ENCODE measurements at regions not wholly inside any gene's neighbourhood (a gene's known extent, or its start where the extent isn't known, plus 50 kb on each side); places are given as distances from the start of the nearest gene placed in this dataset.

DNA sequence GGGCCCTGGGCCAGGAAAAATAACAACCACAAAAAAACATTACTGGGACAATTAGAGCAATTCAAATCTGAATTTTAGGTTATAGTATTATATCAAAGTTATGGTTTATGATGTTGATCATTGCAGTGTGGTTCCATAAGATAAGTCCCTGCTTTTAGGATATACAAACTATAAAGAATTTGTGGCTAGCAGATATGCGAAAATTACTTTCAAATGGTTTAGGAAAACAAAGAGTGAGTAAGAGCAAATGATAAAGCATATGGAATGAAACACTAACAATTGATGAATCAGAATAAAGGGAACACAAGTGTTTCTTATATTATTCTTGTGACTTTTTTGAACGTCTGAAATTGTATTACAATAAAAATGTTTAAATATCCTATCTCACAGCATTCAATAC, 64.4 kb upstream of the HECTD2 start:
- Mint-ChIP-seq H3K9me3 (peaks cover 8% of the 10 kb centered on the region), H3K4me1 (no peaks in the 10 kb centered on the region), H3K4me3 (no peak overlapping the region), H3K27ac (no peak overlapping the region), H3K36me3 (no peaks in the 10 kb centered on the region), H3K27me3 (ENCODE audit: low read depth) (no peaks in the 10 kb centered on the region)
- ChIA-PET POLR2A (no interaction called here), CTCF (no interaction called here)
- ATAC-seq: no peak
- DNase-seq (ENCODE audit: low spot score): no peak
- TF ChIP-seq, protein P1, sequence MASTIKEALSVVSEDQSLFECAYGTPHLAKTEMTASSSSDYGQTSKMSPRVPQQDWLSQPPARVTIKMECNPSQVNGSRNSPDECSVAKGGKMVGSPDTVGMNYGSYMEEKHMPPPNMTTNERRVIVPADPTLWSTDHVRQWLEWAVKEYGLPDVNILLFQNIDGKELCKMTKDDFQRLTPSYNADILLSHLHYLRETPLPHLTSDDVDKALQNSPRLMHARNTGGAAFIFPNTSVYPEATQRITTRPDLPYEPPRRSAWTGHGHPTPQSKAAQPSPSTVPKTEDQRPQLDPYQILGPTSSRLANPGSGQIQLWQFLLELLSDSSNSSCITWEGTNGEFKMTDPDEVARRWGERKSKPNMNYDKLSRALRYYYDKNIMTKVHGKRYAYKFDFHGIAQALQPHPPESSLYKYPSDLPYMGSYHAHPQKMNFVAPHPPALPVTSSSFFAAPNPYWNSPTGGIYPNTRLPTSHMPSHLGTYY (CRISPR knock-in tag; IDR thresholded peaks at IDR 0.05): no peak
- TF ChIP-seq, protein P2, sequence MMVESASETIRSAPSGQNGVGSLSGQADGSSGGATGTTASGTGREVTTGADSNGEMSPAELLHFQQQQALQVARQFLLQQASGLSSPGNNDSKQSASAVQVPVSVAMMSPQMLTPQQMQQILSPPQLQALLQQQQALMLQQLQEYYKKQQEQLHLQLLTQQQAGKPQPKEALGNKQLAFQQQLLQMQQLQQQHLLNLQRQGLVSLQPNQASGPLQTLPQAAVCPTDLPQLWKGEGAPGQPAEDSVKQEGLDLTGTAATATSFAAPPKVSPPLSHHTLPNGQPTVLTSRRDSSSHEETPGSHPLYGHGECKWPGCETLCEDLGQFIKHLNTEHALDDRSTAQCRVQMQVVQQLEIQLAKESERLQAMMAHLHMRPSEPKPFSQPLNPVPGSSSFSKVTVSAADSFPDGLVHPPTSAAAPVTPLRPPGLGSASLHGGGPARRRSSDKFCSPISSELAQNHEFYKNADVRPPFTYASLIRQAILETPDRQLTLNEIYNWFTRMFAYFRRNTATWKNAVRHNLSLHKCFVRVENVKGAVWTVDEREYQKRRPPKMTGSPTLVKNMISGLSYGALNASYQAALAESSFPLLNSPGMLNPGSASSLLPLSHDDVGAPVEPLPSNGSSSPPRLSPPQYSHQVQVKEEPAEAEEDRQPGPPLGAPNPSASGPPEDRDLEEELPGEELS (CRISPR knock-in tag; IDR thresholded peaks at IDR 0.05): no peak
- TF ChIP-seq, protein P3, sequence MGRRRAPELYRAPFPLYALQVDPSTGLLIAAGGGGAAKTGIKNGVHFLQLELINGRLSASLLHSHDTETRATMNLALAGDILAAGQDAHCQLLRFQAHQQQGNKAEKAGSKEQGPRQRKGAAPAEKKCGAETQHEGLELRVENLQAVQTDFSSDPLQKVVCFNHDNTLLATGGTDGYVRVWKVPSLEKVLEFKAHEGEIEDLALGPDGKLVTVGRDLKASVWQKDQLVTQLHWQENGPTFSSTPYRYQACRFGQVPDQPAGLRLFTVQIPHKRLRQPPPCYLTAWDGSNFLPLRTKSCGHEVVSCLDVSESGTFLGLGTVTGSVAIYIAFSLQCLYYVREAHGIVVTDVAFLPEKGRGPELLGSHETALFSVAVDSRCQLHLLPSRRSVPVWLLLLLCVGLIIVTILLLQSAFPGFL (CRISPR knock-in tag; IDR thresholded peaks at IDR 0.05; ENCODE audit: borderline replicate concordance): no peak
- TF ChIP-seq MYBL2 (CRISPR knock-in tag; IDR thresholded peaks at IDR 0.05) (no peak), TCF7 (CRISPR knock-in tag; IDR thresholded peaks at IDR 0.05; ENCODE audit: low read depth) (no peak), ZNF671 (CRISPR knock-in tag; IDR thresholded peaks at IDR 0.05) (no peak), TP53 (CRISPR knock-in tag; IDR thresholded peaks at IDR 0.05) (no peak), JAZF1 (CRISPR knock-in tag; IDR thresholded peaks at IDR 0.05) (no peak), FOXP1 (CRISPR knock-in tag; IDR thresholded peaks at IDR 0.05; ENCODE audit: borderline replicate concordance) (no peak), TEAD4 (CRISPR knock-in tag; IDR thresholded peaks at IDR 0.05) (no peak), OVOL2 (CRISPR knock-in tag; IDR thresholded peaks at IDR 0.05; ENCODE audit: borderline replicate concordance) (no peak)
- TF ChIP-seq, protein P4, sequence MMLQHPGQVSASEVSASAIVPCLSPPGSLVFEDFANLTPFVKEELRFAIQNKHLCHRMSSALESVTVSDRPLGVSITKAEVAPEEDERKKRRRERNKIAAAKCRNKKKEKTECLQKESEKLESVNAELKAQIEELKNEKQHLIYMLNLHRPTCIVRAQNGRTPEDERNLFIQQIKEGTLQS (CRISPR knock-in tag; conservative IDR thresholded peaks at IDR 0.05): no peak
- TF ChIP-seq, protein P5, sequence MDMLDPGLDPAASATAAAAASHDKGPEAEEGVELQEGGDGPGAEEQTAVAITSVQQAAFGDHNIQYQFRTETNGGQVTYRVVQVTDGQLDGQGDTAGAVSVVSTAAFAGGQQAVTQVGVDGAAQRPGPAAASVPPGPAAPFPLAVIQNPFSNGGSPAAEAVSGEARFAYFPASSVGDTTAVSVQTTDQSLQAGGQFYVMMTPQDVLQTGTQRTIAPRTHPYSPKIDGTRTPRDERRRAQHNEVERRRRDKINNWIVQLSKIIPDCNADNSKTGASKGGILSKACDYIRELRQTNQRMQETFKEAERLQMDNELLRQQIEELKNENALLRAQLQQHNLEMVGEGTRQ (CRISPR knock-in tag; IDR thresholded peaks at IDR 0.05): no peak
- TF ChIP-seq, protein P6, sequence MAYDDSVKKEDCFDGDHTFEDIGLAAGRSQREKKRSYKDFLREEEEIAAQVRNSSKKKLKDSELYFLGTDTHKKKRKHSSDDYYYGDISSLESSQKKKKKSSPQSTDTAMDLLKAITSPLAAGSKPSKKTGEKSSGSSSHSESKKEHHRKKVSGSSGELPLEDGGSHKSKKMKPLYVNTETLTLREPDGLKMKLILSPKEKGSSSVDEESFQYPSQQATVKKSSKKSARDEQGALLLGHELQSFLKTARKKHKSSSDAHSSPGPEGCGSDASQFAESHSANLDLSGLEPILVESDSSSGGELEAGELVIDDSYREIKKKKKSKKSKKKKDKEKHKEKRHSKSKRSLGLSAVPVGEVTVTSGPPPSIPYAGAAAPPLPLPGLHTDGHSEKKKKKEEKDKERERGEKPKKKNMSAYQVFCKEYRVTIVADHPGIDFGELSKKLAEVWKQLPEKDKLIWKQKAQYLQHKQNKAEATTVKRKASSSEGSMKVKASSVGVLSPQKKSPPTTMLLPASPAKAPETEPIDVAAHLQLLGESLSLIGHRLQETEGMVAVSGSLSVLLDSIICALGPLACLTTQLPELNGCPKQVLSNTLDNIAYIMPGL (CRISPR knock-in tag; IDR thresholded peaks at IDR 0.05): no peak

DNA sequence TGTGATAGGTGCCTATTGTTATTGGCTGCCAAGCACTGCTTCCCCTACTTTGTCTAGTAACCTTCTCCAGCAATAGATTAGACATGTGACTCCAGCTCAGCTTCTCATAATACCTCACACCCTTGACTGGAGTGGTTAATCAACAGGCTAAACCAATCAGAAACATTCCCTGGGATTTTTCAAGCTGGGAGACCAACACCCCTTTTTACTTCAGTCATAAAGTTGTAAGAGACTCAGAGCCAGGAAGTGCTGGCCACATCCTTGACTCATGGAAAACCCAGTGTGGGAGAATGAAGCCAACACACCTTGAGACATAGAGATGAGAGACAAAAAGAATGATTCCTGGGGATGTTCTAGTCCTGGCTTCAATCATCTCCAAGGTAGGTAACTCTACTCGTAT, 62.6 kb upstream of the HECTD2 start:
- ATAC-seq: no peak
- Mint-ChIP-seq H3K4me3 (no peak overlapping the region), H3K27ac (no peak overlapping the region), H3K4me1 (no peaks in the 10 kb centered on the region), H3K36me3 (no peaks in the 10 kb centered on the region), H3K9me3 (peaks cover 8% of the 10 kb centered on the region), H3K27me3 (ENCODE audit: low read depth) (no peaks in the 10 kb centered on the region)
- ChIA-PET CTCF (no interaction called here), POLR2A (no interaction called here)
- TF ChIP-seq ZBTB21 (CRISPR knock-in tag; IDR thresholded peaks at IDR 0.05; ENCODE audit: borderline replicate concordance) (no peak), CBFB (CRISPR knock-in tag; IDR thresholded peaks at IDR 0.05; ENCODE audit: low read depth) (no peak), RORB (CRISPR knock-in tag; IDR thresholded peaks at IDR 0.05) (no peak)
- TF ChIP-seq, protein P7, sequence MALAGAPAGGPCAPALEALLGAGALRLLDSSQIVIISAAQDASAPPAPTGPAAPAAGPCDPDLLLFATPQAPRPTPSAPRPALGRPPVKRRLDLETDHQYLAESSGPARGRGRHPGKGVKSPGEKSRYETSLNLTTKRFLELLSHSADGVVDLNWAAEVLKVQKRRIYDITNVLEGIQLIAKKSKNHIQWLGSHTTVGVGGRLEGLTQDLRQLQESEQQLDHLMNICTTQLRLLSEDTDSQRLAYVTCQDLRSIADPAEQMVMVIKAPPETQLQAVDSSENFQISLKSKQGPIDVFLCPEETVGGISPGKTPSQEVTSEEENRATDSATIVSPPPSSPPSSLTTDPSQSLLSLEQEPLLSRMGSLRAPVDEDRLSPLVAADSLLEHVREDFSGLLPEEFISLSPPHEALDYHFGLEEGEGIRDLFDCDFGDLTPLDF (CRISPR knock-in tag; IDR thresholded peaks at IDR 0.05): no peak
- no peak for DNase-seq (ENCODE audit: low spot score)

Measured in WTC11 (cell line).